Aorta (tissue), 5 donors: ENCODE measurements at regions not wholly inside any gene's neighbourhood (a gene's known extent, or its start where the extent isn't known, plus 50 kb on each side); places are given as distances from the start of the nearest gene placed in this dataset.
"Not testable (repeated sequence)": the region's sequence is repeated elsewhere in the genome, so short reads cannot be mapped to it uniquely, and the experiment has no call there.

Experiments used
- ATAC-seq: fragments of 200-7000 bp; cut with Tn5 transposase; one replicate; pipeline ENCODE4 v1.9.1; 2022; ENCODE audit warnings: moderate library complexity; ENCODE audit not compliant: low FRiP score
- DNase-seq, 2 donors: peaks; one replicate each; pipeline ENCODE4 v3.0.0-alpha.2; 2020
- H3K27ac ChIP-seq, 2 donors: one replicate each; pipeline ENCODE4 v1.5.1; 2013; ENCODE audit warnings: low read length in 2 of 2, mild to moderate bottlenecking in 2 of 2, moderate library complexity in 2 of 2, control low read depth in 1 of 2, inconsistent platforms in 1 of 2, low read depth in 1 of 2
- H3K27me3 ChIP-seq, 2 donors: one replicate each; pipeline ENCODE4 v1.6.1; 2013; ENCODE audit warnings: control low read depth in 1 of 2, low read length in 1 of 2, mild to moderate bottlenecking in 1 of 2, moderate library complexity in 1 of 2; ENCODE audit not compliant: insufficient read depth in 2 of 2, control insufficient read depth in 1 of 2
- H3K36me3 ChIP-seq, 2 donors: one replicate each; pipeline ENCODE4 v1.6.1; 2013; ENCODE audit warnings: control low read depth in 1 of 2, low read length in 1 of 2, mild to moderate bottlenecking in 1 of 2; ENCODE audit not compliant: insufficient read depth in 2 of 2, control insufficient read depth in 1 of 2
- H3K4me1 ChIP-seq, 2 donors: one replicate each; pipeline ENCODE4 v1.6.1; 2013; ENCODE audit warnings: low read length in 2 of 2, control low read depth in 1 of 2, mild to moderate bottlenecking in 1 of 2, moderate library complexity in 1 of 2; ENCODE audit not compliant: insufficient read depth in 2 of 2, control insufficient read depth in 1 of 2
- H3K4me3 ChIP-seq, 2 donors: one replicate each; pipeline ENCODE4 v1.5.1; 2013; ENCODE audit warnings: low read length in 2 of 2, control low read depth in 1 of 2, mild to moderate bottlenecking in 1 of 2
- H3K9me3 ChIP-seq: one replicate; pipeline ENCODE4 v1.6.1; 2013; ENCODE audit warnings: mild to moderate bottlenecking, low read length; ENCODE audit not compliant: control insufficient read depth
- WGBS, 2 donors: extraction: QIAGEN DNeasy Blood & Tissue Kit; methylation state at CpG; one replicate each; pipeline ENCODE4 v1.1.7; 2013; 5-methylcytosine and 5-hydroxymethylcytosine counted together
- intact Hi-C, 2 donors: fragments of 100-400 bp; cut with DNase I; formaldehyde crosslinking; loops; one replicate each; pipeline versions ENCODE4 v1.14.2 to v1.15.0; 2022
- donor health status: healthy with polysubstance abuse.
- donor health status: Bipolar disorder and iron deficiency.
- donor health status: DM: no; HTN: no; CAD: no.
- donor health status: DM: no; HTN: no; CAD: no.
- donor health status: DM: yes; HTN: yes; CAD: no.

GRCh38 chrX:46171457-46171856 lies 373.8 kb downstream of the ZNF674 start:
- H3K27ac ChIP-seq, H3K4me1 ChIP-seq, intact Hi-C loops, H3K36me3 ChIP-seq, H3K4me3 ChIP-seq, H3K27me3 ChIP-seq, ATAC-seq, H3K9me3 ChIP-seq, DNase-seq: not testable (repeated sequence)
- WGBS, 2 donors, result 96% methylated on average over 4 of the region's 4 CpGs

- DNase-seq (no peak), ATAC-seq (no peak)
- Histone ChIP-seq H3K4me3 (no peak overlapping the region), H3K4me1 (no peaks in the 10 kb centered on the region), H3K9me3 (no peaks in the 10 kb centered on the region), H3K27ac (no peak overlapping the region), H3K36me3 (no peaks in the 10 kb centered on the region), H3K27me3 (no peaks in the 10 kb centered on the region)
- WGBS, 2 donors, result 30 to 32% methylated on average over 3 of the region's 3 CpGs
- intact Hi-C loops, result no loop called here
Observed at GRCh38 chrX:46169808-46170207, 375.4 kb downstream of the ZNF674 start.

- Histone ChIP-seq H3K27ac (peak overlapping the region in 1 of 2 donors; percentile 63), H3K4me1 (no peaks in the 10 kb centered on the region), H3K9me3 (no peaks in the 10 kb centered on the region), H3K27me3 (no peaks in the 10 kb centered on the region), H3K36me3 (no peaks in the 10 kb centered on the region), H3K4me3 (no peak overlapping the region)
- intact Hi-C loops, result no loop called here
- no peak for ATAC-seq
- DNase-seq, result peak in 1 of 2 donors; percentile 55
- WGBS, 2 donors, result 6 to 29% methylated on average over 3 of the region's 3 CpGs
Observed at GRCh38 chrX:46168254-46168653, 377.0 kb downstream of the ZNF674 start.

GRCh38 chrX:46165866-46166265 lies 379.4 kb downstream of the ZNF674 start:
- Histone ChIP-seq H3K27ac (peak overlapping the region in 1 of 2 donors; percentile 3), H3K36me3 (no peaks in the 10 kb centered on the region), H3K9me3 (no peaks in the 10 kb centered on the region), H3K27me3 (no peaks in the 10 kb centered on the region), H3K4me1 (no peaks in the 10 kb centered on the region), H3K4me3 (no peak overlapping the region)
- ATAC-seq, result no peak
- intact Hi-C loops, result no loop called here
- no peak for DNase-seq
- 49 to 54% methylated on average over 3 of the region's 3 CpGs for WGBS, 2 donors

GRCh38 chrX:46165411-46165810 lies 379.8 kb downstream of the ZNF674 start:
- Histone ChIP-seq H3K4me1 (no peaks in the 10 kb centered on the region), H3K36me3 (no peaks in the 10 kb centered on the region), H3K4me3 (no peak overlapping the region), H3K27ac (peak overlapping the region; percentile 44 to 70), H3K9me3 (no peaks in the 10 kb centered on the region), H3K27me3 (no peaks in the 10 kb centered on the region)
- 7 to 33% methylated on average over 2 of the region's 2 CpGs for WGBS, 2 donors
- no peak for DNase-seq
- intact Hi-C loops, result no loop called here
- ATAC-seq, result no peak

GRCh38 chrX:46152756-46153155 lies 392.5 kb downstream of the ZNF674 start:
- Histone ChIP-seq H3K36me3 (no peaks in the 10 kb centered on the region), H3K4me1 (no peaks in the 10 kb centered on the region), H3K4me3 (no peak overlapping the region), H3K27ac (no peak overlapping the region), H3K9me3 (no peaks in the 10 kb centered on the region), H3K27me3 (no peaks in the 10 kb centered on the region)
- intact Hi-C loops, result no loop called here
- no peak for DNase-seq
- ATAC-seq, result no peak
- 30 to 50% methylated on average over 2 of the region's 2 CpGs for WGBS, 2 donors

- ATAC-seq, H3K27ac ChIP-seq, H3K4me3 ChIP-seq, H3K36me3 ChIP-seq, H3K4me1 ChIP-seq, DNase-seq, H3K9me3 ChIP-seq, intact Hi-C loops, H3K27me3 ChIP-seq: not testable (repeated sequence)
- 82 to 94% methylated on average over 5 of the region's 5 CpGs for WGBS, 2 donors
Observed at GRCh38 chrX:46151332-46151731, 393.9 kb downstream of the ZNF674 start.

GRCh38 chrX:46144566-46144965 lies 400.7 kb downstream of the ZNF674 start:
- no peak for ATAC-seq
- Histone ChIP-seq H3K27me3 (no peaks in the 10 kb centered on the region), H3K4me3 (no peak overlapping the region), H3K9me3 (no peaks in the 10 kb centered on the region), H3K4me1 (no peaks in the 10 kb centered on the region), H3K27ac (no peak overlapping the region), H3K36me3 (no peaks in the 10 kb centered on the region)
- no peak for DNase-seq
- 79 to 97% methylated on average over 1 of the region's 1 CpG for WGBS, 2 donors
- intact Hi-C loops, result no loop called here

GRCh38 chrX:46140272-46140671 lies 404.9 kb downstream of the ZNF674 start:
- no peak for DNase-seq
- H3K27me3 ChIP-seq, result no peaks in the 10 kb centered on the region
- H3K4me3 ChIP-seq, result no peak overlapping the region
- H3K36me3 ChIP-seq, result no peaks in the 10 kb centered on the region
- H3K9me3 ChIP-seq, result no peaks in the 10 kb centered on the region
- ATAC-seq, result no peak
- 79 to 91% methylated on average over 2 of the region's 2 CpGs for WGBS, 2 donors
- no peak overlapping the region for H3K27ac ChIP-seq
- intact Hi-C loops, result no loop called here
- H3K4me1 ChIP-seq, result peaks cover 0 to 3% of the 10 kb centered on the region in 2 donors
